Ovary (tissue), 3 donors: ENCODE measurements at regions not wholly inside any gene's neighbourhood (a gene's known extent, or its start where the extent isn't known, plus 50 kb on each side); places are given as distances from the start of the nearest gene placed in this dataset.

Experiments
- CTCF ChIP-seq, 3 donors: fragments of 450-650 bp in 2 of 3; fragments of 200-600 bp in 1 of 3; IDR thresholded peaks; one replicate each; pipeline versions ENCODE4 v1.5.1 to v1.8.0; 2016 to 2022; ENCODE audit warnings: antibody characterized with exemption in 3 of 3, mild to moderate bottlenecking in 1 of 3
- POLR2A ChIP-seq: fragments of 450-650 bp; IDR thresholded peaks from one replicate; pipeline ENCODE4 v1.6.1; 2017; ENCODE audit warnings: antibody characterized with exemption, mild to moderate bottlenecking, moderate library complexity
- donor health status: DM: no; HTN: no; CAD: no.

GRCh38 chr3:182092662-182093262, 381.0 kb downstream of the SOX2 start:
- no peak for TF ChIP-seq CTCF (IDR thresholded peaks at IDR 0.05)
- no peak for TF ChIP-seq POLR2A
